HUES48 (cell line): ENCODE measurements at regions not wholly inside any gene's neighbourhood (a gene's known extent, or its start where the extent isn't known, plus 50 kb on each side); places are given as distances from the start of the nearest gene placed in this dataset.
A peak's percentile ranks its signal among the peaks of the same experiment; 100 is the strongest.

Experiments used
- H3K27ac ChIP-seq: one replicate; pipeline ENCODE4 v1.7.0; 2013; ENCODE audit warnings: low read depth, low read length, inconsistent platforms
- H3K27me3 ChIP-seq: 2 replicates; pipeline ENCODE4 v1.6.1; 2013; ENCODE audit warnings: mild to moderate bottlenecking, low read length; ENCODE audit not compliant: control insufficient read depth, insufficient read depth
- H3K36me3 ChIP-seq: 2 replicates; pipeline ENCODE4 v1.6.1; 2013; ENCODE audit warnings: low read length; ENCODE audit not compliant: control insufficient read depth, insufficient read depth
- H3K4me1 ChIP-seq: 2 replicates; pipeline ENCODE4 v1.6.1; 2013; ENCODE audit warnings: mild to moderate bottlenecking, low read length; ENCODE audit not compliant: control insufficient read depth, insufficient read depth
- H3K4me3 ChIP-seq: 2 replicates; pipeline ENCODE4 v1.5.1; 2013; ENCODE audit warnings: mild to moderate bottlenecking, low read depth, low read length
- H3K9ac ChIP-seq: 2 replicates; pipeline ENCODE4 v1.6.1; 2013; ENCODE audit warnings: mild to moderate bottlenecking, low read depth, low read length, moderate library complexity
- H3K9me3 ChIP-seq: 2 replicates; pipeline ENCODE4 v1.6.1; 2013; ENCODE audit warnings: low read length; ENCODE audit not compliant: control insufficient read depth, insufficient read depth

DNA sequence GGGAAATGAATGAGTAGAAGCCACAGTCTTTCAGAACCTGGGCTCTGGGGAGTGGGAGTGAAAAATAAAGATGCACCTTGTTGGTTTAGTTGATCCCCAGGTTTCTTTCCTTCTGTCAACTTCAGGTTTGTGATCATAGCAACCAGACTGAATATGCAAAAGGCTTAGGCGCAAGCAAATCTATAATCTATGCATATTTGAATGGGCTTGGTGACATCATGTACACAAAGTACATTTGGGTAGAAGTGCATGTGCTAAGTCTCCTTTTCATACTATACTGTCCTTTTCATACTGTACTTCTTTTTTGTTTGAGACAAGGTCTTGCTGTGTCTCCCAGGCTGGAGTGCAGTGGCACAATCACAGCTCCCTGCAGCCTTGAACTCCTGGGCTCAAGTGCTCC is 132.4 kb upstream of the C2CD4B start:
- no peaks in the 10 kb centered on the region for H3K27me3 ChIP-seq
- no peak overlapping the region for H3K9ac ChIP-seq
- no peaks in the 10 kb centered on the region for H3K9me3 ChIP-seq
- peak overlapping the region; percentile 57 for H3K27ac ChIP-seq
- H3K36me3 ChIP-seq, result no peaks in the 10 kb centered on the region
- peaks cover 28% of the 10 kb centered on the region for H3K4me1 ChIP-seq
- H3K4me3 ChIP-seq, result no peak overlapping the region

DNA sequence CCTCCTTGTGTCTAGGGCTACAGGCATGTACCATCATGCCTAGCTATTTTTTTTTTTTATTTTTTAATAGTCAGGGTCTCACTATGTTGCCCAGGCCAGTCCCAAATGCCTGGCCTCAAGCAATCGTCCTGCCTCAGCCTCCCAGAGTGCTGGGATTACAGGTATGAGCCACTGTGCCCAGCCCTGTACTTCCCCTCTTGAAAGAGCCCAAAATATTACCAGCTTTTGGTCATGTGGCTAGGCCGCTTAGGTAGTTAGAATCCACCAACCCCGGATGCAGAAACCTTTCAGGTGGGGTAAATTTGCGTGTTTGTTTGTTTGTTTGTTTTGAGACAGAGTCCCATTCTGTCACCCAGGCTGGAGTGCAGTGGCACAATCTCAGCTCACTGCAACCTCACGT is 132.8 kb upstream of the C2CD4B start:
- Histone ChIP-seq H3K9me3 (no peaks in the 10 kb centered on the region), H3K36me3 (no peaks in the 10 kb centered on the region), H3K4me3 (no peak overlapping the region), H3K27me3 (no peaks in the 10 kb centered on the region), H3K27ac (no peak overlapping the region), H3K4me1 (peaks cover 28% of the 10 kb centered on the region), H3K9ac (no peak overlapping the region)

DNA sequence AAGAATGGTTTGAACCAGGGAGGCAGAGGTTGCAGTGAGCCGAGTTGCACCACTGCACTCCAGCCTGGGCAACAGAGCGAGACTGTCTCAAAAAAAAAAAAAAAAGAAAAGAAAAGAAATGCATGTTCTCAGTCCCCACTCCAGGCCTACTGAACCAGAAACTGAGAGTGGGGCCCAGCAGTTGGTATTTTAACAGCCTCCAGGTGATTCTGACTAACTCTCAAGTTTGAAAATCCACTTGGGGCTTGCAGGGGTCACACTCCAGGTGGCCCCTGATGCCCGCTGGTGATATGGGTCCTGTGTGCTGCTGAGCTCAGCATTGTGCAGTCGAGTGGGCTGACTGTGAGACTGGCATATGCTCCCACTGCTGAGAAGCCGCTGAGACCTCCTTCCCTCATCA is 133.7 kb upstream of the C2CD4B start:
- Histone ChIP-seq H3K9me3 (no peaks in the 10 kb centered on the region), H3K4me1 (peaks cover 28% of the 10 kb centered on the region), H3K9ac (no peak overlapping the region), H3K4me3 (no peak overlapping the region), H3K27ac (no peak overlapping the region), H3K36me3 (no peaks in the 10 kb centered on the region), H3K27me3 (no peaks in the 10 kb centered on the region)

DNA sequence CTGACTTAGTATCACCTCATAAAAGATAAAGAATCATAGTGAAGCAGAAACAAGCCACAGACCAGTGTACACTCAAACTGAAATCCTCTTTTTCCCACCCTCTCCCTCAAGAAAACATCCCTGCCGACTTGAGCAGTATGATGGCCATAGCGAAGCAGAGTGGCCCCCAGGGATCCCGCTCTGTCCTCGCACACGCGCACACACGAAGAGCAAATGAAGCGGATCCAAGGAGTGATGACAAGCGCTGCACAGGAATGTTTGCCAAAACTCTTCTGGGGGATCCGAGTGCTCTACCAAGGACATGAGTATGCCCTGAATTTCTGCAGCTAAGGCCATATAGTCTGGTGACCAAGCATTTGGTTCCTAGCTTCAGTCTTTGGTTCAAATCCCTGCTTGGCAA is 134.5 kb upstream of the C2CD4B start:
- no peaks in the 10 kb centered on the region for H3K27me3 ChIP-seq
- peaks cover 27% of the 10 kb centered on the region for H3K4me1 ChIP-seq
- no peaks in the 10 kb centered on the region for H3K9me3 ChIP-seq
- no peak overlapping the region for H3K9ac ChIP-seq
- no peak overlapping the region for H3K4me3 ChIP-seq
- no peaks in the 10 kb centered on the region for H3K36me3 ChIP-seq
- no peak overlapping the region for H3K27ac ChIP-seq

DNA sequence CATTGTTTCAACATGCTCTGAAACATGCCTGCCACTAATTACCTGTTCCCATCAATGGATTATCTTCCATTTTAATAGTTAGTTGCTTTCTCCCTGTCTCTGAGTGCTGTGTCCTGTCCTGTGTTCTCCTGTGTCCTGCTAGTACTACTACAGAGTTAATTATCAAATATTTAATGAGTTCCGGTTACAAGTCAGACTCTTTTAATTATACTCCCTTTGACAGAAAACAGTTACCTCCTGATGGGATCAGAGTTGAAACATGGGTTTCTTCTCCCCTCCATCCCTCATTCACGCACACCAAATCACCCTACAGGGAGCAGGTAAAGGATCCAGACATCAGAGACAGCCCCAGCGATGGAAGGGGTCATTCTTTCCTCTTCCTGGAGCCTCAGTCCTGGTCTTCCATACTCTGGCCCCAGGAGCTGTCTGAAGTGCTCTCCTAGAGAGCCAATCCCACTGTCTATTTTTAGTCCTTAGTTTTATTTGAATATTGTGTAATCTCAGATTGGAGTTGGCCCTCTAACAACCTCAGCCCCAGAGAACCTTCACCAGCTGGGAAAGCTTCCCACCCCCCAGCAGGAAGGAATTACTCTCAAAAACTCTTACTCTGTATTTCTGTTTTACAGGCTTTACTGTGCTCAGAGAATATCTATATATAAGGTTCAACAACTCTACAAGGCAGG is 137.0 kb upstream of the C2CD4B start:
- Histone ChIP-seq H3K9ac (no peak overlapping the region), H3K27ac (no peak overlapping the region), H3K36me3 (no peaks in the 10 kb centered on the region), H3K4me3 (no peak overlapping the region), H3K27me3 (no peaks in the 10 kb centered on the region), H3K4me1 (peaks cover 5% of the 10 kb centered on the region), H3K9me3 (no peaks in the 10 kb centered on the region)

DNA sequence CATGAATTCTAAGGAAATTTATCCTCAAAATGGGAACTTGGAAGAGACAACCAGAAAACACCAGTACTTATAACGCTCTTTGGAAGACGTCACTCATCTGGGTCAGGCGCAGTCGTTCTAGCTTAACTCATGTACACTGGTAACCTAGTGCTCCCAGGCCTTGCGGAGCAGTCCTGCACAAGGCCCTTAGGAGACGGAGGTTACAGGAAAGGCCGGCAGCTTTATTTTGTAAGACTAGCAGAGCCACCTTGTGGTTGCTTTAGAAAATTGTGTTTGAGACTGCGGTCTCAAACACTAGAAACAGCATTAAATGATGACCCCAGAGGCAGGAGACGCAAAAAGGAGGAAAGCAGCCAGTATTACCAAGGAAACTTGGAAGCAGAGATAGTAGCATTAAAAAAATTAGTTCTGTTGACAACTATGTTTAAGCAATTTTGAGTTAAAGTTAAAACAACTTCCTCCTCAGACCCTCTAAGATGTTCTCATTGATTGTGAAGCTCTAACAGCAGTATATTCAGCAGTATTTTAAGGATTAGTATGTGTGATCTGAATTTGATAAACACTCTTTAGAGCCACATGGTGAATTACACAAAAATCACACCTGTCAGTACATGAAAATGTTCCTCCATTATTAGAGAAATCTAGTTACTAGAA is 141.9 kb upstream of the C2CD4B start:
- Histone ChIP-seq H3K27ac (no peak overlapping the region), H3K9ac (no peak overlapping the region), H3K27me3 (no peaks in the 10 kb centered on the region), H3K4me1 (no peaks in the 10 kb centered on the region), H3K4me3 (no peak overlapping the region), H3K9me3 (no peaks in the 10 kb centered on the region), H3K36me3 (no peaks in the 10 kb centered on the region)

DNA sequence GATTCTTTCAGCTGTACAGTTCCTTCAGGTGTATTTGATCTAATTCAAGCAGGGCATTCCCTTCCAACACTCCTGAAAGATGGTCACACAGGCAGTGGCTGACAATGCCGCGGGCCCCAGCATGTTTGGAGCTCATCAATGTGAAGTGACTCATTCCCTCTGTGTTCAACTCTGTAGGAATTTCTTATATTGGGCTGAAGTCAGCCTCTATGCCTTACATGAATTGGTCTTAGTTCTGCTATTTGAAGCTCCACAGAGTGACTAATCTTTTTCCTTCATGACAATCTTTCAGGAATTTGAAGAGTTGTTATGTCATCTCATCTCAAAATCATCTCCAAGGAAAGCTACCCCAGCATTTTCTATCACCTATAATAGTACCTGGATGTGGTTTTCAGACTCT is 142.5 kb upstream of the C2CD4B start:
- H3K27ac ChIP-seq, result no peak overlapping the region
- H3K9ac ChIP-seq, result no peak overlapping the region
- H3K4me1 ChIP-seq, result no peaks in the 10 kb centered on the region
- H3K9me3 ChIP-seq, result no peaks in the 10 kb centered on the region
- no peaks in the 10 kb centered on the region for H3K27me3 ChIP-seq
- no peaks in the 10 kb centered on the region for H3K36me3 ChIP-seq
- no peak overlapping the region for H3K4me3 ChIP-seq

DNA sequence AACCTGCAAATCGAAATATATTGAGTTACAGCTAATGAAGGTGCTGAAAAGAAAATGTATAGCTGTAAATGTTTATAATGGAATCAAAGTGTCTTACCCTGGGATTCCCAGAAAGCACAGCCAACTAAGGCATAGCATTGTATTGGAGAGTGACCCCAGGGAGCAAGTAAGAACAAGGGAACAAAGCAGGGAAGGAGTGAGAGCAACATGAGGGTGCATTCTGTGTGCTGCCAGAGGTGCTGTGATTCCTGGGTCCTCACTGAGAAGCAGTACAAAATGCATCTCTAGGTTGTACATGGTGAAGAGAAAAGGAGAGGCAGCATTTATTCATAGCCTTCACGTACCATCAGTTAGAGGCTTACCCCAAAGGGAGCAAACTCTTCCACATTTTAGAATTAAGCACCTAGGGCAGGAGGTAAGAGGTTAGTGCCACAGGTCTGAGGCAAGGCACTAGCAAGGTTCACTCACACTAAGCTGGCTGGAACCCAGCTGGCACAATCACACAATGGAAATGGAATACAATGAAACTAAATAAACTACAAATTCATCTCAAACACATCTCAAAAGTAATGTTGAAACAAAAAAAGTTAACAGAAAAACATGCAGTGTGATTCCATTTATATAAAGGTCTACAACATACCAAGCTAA is 151.5 kb upstream of the C2CD4B start:
- peaks cover 6% of the 10 kb centered on the region for H3K4me1 ChIP-seq
- no peaks in the 10 kb centered on the region for H3K27me3 ChIP-seq
- H3K27ac ChIP-seq, result no peak overlapping the region
- H3K4me3 ChIP-seq, result no peak overlapping the region
- H3K9ac ChIP-seq, result no peak overlapping the region
- H3K36me3 ChIP-seq, result no peaks in the 10 kb centered on the region
- H3K9me3 ChIP-seq, result no peaks in the 10 kb centered on the region

DNA sequence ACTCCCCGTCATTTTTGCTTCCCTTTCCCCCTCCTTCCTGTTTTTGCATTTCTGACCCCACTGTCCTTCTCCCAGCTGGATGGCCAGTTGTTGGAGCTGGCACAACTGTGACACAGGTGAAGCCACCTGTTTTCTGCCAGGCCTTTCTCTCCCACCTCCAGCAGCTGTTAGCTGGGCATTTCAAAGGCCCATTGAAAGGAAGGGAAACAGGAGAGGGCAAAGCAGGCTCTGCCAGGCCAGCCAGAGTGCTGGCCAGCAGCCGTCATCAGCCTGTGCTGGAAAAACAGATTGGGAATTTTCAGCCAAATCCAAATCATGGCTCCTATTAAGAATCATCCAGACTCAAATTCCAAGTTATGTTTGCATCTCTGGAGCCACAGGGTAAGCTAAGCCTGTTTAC is 155.2 kb upstream of the C2CD4B start:
- no peak overlapping the region for H3K4me3 ChIP-seq
- no peak overlapping the region for H3K27ac ChIP-seq
- no peak overlapping the region for H3K9ac ChIP-seq
- peaks cover 6% of the 10 kb centered on the region for H3K4me1 ChIP-seq
- H3K9me3 ChIP-seq, result no peaks in the 10 kb centered on the region
- H3K27me3 ChIP-seq, result no peaks in the 10 kb centered on the region
- no peaks in the 10 kb centered on the region for H3K36me3 ChIP-seq

DNA sequence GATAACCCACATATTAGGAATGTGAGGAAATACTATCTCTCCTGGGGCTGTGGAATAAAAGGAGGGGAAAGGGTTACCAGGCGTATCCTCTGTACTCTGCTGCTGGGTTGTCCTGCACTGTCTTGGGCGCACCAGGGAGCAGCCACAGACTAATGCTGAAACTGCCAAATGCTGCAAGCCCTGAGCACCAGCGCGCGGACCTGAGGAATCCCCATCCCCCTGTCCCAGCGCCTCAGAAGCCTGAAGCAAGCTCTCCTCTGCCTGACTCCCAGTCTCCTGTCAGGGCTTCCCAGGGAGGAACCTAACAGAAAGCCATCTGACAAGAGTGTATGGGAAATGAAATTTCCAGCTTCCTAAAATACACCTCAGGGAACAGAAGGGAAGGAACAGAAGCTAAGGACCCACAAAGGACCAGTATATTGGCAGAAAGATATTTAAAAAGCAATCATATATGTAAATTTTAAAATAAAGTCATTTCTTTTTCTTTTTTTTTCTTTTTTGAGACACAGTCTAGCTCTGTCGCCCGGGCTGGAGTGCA is 158.3 kb upstream of the C2CD4B start:
- Histone ChIP-seq H3K36me3 (no peaks in the 10 kb centered on the region), H3K9ac (no peak overlapping the region), H3K4me1 (peaks cover 3% of the 10 kb centered on the region; the same call in 1 of the 2 replicates)

DNA sequence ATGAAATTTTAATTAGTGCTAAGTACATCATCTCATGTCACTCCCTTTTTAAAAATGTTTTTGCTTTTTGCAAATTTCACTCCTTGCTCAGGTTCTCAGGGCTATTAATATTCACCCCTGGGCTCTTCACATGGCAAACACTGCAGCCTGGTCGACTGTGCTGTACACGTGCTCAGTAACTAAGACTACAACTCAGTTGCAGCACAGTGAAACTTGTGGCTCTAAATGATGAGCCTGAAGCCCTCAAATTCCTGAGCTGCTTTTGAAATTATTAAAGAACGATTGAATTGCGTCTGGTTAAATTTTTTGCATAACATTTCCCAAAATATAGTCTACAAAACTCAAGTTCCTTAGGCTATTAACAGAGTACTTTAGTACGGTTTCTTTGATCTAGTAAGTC is 159.3 kb upstream of the C2CD4B start:
- Histone ChIP-seq H3K9ac (no peak overlapping the region), H3K36me3 (no peaks in the 10 kb centered on the region), H3K4me3 (no peak overlapping the region), H3K27me3 (no peaks in the 10 kb centered on the region), H3K9me3 (no peaks in the 10 kb centered on the region), H3K27ac (no peak overlapping the region), H3K4me1 (peaks cover 3% of the 10 kb centered on the region; the same call in 1 of the 2 replicates)

More for the DNA sequence above, 158.3 kb upstream of the C2CD4B start:
- no peak overlapping the region for H3K4me3 ChIP-seq
- no peak overlapping the region for H3K27ac ChIP-seq
- no peaks in the 10 kb centered on the region for H3K27me3 ChIP-seq
- H3K9me3 ChIP-seq, result no peaks in the 10 kb centered on the region
